ENCODE measurements at regions not wholly inside any gene's neighbourhood (a gene's known extent, or its start where the extent isn't known, plus 50 kb on each side); places are given as distances from the start of the nearest gene placed in this dataset.

DNA sequence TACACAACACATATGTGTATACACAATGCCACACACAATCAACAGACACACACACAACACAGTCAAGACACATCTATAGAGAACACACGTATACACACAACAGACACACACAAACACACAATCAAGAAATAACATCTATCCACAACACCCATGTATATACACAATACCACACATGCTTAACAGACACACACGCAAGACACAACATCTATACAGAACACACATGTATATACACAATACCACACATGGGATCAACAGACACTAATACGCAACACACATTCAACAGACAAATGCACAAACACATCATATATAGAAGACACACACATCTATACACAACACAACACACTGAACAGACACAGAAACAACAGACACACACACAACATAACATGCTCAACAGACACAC, 234.8 kb downstream of the SHOX start:
- ATAC-seq = no peak
- no peak overlapping the region for H3K4me3 ChIP-seq
- no peaks in the 10 kb centered on the region for H3K27me3 ChIP-seq
- TF ChIP-seq, protein P1, sequence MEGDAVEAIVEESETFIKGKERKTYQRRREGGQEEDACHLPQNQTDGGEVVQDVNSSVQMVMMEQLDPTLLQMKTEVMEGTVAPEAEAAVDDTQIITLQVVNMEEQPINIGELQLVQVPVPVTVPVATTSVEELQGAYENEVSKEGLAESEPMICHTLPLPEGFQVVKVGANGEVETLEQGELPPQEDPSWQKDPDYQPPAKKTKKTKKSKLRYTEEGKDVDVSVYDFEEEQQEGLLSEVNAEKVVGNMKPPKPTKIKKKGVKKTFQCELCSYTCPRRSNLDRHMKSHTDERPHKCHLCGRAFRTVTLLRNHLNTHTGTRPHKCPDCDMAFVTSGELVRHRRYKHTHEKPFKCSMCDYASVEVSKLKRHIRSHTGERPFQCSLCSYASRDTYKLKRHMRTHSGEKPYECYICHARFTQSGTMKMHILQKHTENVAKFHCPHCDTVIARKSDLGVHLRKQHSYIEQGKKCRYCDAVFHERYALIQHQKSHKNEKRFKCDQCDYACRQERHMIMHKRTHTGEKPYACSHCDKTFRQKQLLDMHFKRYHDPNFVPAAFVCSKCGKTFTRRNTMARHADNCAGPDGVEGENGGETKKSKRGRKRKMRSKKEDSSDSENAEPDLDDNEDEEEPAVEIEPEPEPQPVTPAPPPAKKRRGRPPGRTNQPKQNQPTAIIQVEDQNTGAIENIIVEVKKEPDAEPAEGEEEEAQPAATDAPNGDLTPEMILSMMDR (IDR thresholded peaks at IDR 0.05) = no peak
- no peak for DNase-seq
- H3K27ac ChIP-seq = no peak overlapping the region
- peaks cover 0 to 2% of the 10 kb centered on the region in 2 donors for H3K9me3 ChIP-seq
- H3K4me1 ChIP-seq = no peaks in the 10 kb centered on the region
- intact Hi-C loops (cut with DNase I) = no loop called here
- no peaks in the 10 kb centered on the region for H3K36me3 ChIP-seq

DNA sequence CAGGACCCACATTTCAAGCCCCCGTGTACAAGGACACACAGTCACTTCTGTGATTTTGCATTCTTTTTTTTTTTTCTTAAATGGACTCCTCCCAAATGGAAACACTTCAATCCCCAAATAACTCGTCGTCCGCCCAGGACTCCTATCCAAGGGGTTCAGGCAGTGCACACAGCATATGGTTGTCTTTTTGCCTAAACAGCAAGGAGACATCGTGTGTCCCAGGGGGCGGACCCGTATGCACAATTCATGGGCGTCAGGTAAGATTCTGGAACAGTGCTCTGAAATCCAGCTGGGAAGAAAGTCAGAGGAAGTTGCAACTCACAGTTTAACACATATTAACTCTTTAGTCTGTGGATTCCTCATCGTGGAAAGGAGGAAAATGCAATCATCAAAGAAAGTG, 231.3 kb downstream of the SHOX start:
- TF ChIP-seq, protein P1 (IDR thresholded peaks at IDR 0.05) = no peak
- intact Hi-C loops (cut with DNase I) = no loop called here
- DNase-seq = no peak
- no peak overlapping the region for H3K4me3 ChIP-seq
- H3K9me3 ChIP-seq = peaks cover 0 to 7% of the 10 kb centered on the region in 2 donors
- no peaks in the 10 kb centered on the region for H3K36me3 ChIP-seq
- H3K27ac ChIP-seq = no peak overlapping the region
- no peak for ATAC-seq
- no peaks in the 10 kb centered on the region for H3K27me3 ChIP-seq
- H3K4me1 ChIP-seq = no peaks in the 10 kb centered on the region

DNA sequence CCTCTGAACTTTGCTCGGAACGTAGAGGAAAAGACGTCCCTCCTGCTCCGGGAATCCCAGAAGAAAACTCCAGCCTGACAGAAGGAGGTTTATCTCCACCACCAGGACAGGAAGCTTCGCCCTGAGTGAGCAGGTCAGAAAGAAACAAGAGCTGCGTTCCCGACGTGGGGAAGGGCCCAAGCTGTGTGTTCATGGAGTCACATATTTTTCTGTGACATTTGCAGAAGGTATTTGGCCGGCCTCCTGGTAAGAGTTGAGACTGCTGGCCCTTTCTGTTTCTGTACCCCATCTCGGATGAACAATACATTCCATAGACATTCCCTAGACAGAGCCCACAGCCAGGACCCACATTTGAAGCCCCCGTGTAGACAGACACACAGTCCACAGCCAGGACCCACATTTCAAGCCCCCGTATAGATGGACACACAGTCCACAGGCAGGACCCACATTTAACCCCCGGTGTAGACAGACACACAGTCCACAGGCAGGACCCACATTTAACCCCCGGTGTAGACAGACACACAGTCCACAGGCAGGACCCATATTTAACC, 230.8 kb downstream of the SHOX start:
- ATAC-seq (no peak), DNase-seq (no peak)
- TF ChIP-seq, protein P1 (IDR thresholded peaks at IDR 0.05) = no peak
- Histone ChIP-seq H3K4me3 (no peak overlapping the region), H3K27ac (no peak overlapping the region), H3K27me3 (no peaks in the 10 kb centered on the region), H3K4me1 (no peaks in the 10 kb centered on the region), H3K36me3 (no peaks in the 10 kb centered on the region), H3K9me3 (peaks cover 0 to 7% of the 10 kb centered on the region in 2 donors)
- intact Hi-C loops (cut with DNase I) = no loop called here

DNA sequence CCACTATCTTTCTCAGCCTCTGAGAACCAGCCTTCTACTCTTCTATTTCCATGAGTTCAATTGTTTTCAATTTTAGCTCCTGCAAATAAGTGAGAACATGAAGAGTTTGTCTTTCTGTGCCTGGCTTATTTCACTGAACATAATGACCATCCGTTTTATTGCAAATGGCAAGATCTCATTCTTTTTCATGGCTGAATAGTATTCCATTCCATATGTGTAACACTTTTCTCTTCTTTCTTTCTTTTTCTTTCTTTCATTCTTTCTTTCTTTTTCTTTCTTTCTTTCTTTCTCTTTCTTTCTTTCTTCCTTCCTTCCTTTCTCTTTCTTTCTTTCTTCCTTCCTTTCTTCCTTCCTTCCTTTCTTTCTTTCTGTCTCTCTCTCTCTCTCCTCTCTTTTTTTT, 228.7 kb downstream of the SHOX start:
- Histone ChIP-seq H3K4me1 (no peaks in the 10 kb centered on the region), H3K36me3 (no peaks in the 10 kb centered on the region), H3K9me3 (peaks cover 0 to 7% of the 10 kb centered on the region in 2 donors), H3K4me3 (no peak overlapping the region), H3K27me3 (no peaks in the 10 kb centered on the region), H3K27ac (no peak overlapping the region)
- no peak for ATAC-seq
- no peak for DNase-seq
- TF ChIP-seq, protein P1 (IDR thresholded peaks at IDR 0.05) = no peak
- intact Hi-C loops (cut with DNase I) = no loop called here

DNA sequence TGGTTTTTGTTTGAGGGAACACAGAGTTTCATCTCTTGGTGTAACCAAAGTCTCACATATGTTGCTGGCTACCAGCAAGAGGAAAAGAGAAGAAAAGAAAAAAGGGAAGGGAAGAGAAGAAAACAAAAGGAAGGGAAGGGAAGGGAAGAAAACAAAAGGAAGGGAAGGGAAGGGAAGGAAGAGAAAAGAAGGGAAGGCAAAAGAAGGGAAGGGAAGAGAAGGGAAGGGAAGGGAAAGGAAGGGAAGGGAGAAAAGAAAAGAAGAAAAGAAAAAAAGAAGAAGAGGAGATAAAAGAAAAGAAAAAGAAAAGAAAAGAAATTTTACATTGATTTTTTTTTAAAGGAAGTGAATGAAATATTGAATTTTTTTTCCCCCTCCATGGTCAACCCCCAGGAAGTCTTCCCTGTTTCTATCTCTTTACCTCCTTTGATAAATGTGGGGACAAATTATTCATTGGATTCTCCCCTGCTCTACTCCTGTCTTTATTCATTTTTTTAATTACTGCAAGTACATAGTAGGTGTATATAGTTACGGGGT, 228.0 kb downstream of the SHOX start:
- Histone ChIP-seq H3K27me3 (no peaks in the 10 kb centered on the region), H3K27ac (no peak overlapping the region), H3K4me1 (no peaks in the 10 kb centered on the region), H3K4me3 (no peak overlapping the region), H3K36me3 (no peaks in the 10 kb centered on the region), H3K9me3 (peaks cover 0 to 7% of the 10 kb centered on the region in 2 donors)
- TF ChIP-seq, protein P1 (IDR thresholded peaks at IDR 0.05) = no peak
- intact Hi-C loops (cut with DNase I) = no loop called here
- DNase-seq = no peak
- no peak for ATAC-seq
